Mucosa of gallbladder (tissue), 1 donor: ENCODE measurements at regions not wholly inside any gene's neighbourhood (a gene's known extent, or its start where the extent isn't known, plus 50 kb on each side); places are given as distances from the start of the nearest gene placed in this dataset.

Experiments used
- DNase-seq: peaks from one replicate; pipeline ENCODE4 v3.0.0-alpha.2; 2020; ENCODE audit warnings: low spot score
- donor health status: DM: no; HTN: no; CAD: no.

DNA sequence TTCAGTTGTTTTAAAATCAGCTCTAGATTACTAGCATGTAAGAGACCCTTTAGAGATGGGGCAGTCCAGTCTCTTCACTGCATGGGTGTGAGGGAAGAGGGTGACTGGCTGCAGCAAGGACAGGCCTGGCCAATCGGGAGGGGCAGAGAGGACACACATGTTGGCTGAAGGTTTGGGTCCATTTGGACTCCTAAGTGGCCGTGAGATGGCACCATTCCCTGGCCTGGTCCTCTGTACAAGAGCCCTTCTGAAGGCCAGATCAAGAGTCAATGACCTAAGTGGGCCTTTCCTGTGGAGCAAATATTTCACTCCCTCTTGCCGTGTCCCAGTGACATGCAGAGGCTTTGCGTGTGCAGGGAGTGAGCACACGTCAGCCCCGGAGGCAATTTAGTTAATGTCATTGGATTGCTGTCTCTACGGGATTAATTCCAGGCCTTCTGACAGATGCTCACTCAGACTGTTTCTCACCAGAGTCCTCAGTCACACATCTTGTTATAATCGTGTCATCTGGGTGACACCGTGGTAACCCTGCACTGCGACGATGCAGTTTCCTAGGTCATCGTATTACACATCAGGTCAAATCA, 613.0 kb downstream of the NPHP4 start:
- no peak for DNase-seq

DNA sequence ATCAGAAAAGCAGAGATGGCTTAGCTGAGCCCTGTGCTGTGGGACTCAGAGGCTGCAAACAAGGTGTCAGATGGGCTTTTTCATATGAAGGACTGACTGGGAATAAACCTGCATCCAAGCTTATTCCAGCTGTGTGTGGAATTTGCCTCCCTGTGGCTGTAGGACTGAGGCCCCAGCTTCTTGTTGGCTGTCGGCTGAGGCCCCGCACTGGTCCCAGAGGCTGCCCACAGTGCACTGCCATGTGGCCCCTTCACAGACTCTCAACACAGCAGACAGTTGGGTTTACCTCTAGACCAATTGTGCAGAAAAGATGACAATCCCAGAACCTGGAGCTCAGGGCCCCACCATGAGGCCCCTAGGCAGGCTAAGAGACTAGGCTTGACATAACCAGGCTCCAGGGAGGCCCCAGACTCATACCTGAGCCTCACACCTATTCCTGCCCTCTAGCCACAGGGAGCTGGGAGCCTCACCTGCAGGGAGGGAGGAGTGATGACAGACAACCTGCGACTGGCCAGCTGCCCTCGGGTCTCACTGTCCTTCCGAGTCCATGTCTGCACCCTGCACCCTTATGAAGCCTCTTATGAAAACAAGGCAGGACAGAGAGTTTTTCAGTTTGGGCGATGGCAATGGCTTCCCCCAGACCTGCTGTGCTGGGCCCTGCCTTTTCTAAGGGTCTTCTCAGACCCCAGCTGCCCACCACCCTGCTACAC, 615.5 kb downstream of the NPHP4 start:
- no peak for DNase-seq

DNA sequence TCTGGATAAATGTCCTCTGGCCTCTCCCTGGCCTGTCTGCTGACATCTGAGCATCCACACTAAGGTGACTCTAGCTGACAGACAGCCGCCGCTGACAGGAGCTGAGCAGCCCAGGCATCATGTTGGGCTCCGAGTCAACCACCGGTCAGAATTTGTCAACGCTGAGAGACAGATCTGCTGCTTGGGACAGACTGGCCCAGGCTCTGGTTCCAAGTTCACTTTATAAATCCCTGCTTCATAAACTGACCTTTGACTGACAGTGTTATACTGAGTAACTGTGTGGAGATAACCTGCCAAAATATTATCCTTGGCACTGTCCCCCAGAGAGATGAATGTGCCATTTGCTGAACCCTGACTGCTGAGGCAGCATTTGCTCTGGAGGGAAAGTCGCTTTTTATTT, 616.7 kb downstream of the NPHP4 start:
- no peak for DNase-seq

DNA sequence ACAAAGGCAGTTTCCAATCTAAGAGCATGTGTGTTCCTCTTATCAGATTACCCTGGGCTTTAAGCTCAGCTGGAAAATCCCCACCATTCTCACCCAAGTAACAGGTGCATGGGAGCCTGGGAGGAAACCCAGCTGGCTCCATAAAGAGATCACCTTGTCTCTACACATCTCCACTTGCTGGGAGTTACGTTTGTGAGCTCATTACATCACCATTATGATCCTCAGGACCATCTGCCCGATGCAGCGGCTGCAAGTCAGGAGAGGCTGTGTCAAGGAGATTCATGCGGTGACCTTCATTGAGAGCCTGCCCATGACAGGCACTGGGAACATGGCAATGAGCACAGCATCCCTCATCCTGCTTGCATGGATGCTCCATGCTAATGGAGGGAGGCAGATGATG, 618.0 kb downstream of the NPHP4 start:
- no peak for DNase-seq

DNA sequence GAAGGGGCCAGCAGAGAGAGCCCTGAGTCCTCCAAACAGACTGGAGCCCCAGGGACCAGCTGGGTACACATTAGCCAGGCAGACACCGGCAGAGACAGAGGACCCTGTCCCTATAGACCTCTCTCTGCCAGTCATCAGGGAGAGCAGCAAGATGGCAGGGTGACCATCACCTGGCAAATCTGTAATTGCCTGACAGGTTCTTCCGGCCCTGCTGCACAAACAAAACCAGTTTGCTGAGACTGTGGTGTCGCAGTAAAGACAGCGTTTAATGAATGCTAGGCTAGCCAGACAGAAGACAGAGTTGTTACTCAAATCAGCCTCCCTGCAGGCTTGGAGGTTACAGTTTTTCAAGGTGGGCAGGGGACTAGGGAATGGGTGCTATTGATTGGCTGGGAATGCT, 618.9 kb downstream of the NPHP4 start:
- no peak for DNase-seq

DNA sequence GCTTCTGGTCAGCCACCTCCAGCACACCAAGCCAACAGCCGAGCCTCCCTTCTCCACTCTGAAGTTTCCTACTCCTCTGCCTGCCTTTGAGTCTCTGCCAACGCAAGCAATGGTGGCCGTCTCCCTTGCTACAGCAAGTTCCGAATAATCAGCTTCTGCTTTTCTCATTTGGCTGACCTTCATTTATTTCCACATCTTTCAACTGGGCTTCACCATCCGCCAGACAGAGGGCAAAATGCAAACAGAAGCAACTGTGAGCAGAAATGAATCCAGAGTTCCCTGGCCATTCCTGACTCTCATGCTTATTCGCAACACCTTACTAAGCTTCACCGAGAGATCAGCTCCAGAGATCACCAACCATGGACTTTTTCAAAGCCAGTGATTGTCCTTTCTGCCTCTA, 621.0 kb downstream of the NPHP4 start:
- no peak for DNase-seq

DNA sequence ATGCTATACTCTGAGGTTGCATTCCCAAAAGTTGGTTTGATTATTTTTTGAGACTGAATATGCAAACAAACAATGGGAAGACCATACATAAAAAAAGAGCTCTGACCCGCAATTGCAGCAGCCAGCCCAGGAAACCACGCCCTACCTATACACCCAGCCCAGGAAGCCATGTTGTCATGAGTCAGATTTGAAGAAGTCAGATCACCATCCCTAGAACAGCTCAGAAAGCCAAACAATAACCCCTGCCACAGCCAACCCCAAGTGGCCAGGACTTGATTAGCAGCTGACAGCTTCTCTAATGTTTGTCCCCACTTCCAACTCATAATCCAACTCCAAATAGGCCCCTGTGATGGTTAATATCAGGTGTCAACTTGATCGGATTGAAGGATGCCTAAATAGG, 621.9 kb downstream of the NPHP4 start:
- DNase-seq = no peak

DNA sequence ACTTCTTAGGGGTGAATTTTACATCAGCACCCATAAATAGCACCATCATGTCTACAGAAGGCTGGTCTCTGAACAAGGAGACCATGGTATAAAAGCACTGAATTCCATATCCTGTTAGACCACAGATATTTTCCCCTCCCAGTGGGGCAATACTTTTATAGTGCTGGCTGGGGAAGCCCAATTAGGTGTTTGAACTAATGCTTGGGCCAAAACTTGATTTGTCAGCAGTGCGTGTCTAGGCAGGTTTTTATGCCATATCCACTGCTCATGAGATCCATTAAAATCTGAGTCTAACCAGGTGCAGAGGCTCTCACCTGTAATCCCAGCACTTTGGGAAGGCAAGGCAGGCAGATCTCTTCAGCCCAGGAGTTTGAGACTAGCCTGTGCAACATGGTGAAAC, 623.0 kb downstream of the NPHP4 start:
- no peak for DNase-seq

DNA sequence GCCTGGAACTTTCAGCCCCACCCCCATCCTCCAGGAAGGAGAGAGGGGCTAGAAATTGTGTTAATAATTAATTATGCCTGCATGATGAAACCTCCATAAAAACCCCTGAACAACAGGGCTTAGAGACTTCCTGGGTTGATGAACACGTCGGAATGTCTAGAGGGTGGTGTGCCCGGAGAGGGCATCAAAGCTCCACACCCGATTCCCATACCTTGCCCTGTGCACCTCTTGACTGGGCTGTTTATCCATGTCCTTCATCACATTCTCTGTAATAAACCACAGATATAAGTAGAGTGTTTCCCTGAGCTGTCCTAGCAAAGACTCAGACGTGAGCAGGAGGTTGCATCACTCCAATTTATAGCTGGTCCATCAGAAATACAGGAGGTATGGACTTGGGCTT, 624.0 kb downstream of the NPHP4 start:
- no peak for DNase-seq

DNA sequence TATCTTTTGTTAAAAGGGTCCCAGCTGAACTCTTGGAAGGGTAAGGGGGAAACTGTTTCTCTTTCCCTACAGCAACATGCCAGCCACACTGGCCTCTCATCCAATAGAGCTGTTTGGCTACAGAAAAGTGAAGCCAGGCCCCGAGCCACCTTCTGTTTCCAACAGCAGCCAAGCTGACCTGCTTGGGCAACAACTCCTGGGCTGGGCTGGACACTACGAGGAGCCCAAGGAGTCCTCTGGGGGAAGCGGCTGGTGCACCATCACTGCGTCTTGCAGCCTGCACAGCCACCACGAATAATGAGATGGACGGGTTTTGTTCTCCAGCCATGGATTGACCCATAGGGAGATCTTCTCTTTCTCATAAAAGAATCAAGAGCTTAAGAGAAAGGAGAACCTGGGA, 624.9 kb downstream of the NPHP4 start:
- no peak for DNase-seq

DNA sequence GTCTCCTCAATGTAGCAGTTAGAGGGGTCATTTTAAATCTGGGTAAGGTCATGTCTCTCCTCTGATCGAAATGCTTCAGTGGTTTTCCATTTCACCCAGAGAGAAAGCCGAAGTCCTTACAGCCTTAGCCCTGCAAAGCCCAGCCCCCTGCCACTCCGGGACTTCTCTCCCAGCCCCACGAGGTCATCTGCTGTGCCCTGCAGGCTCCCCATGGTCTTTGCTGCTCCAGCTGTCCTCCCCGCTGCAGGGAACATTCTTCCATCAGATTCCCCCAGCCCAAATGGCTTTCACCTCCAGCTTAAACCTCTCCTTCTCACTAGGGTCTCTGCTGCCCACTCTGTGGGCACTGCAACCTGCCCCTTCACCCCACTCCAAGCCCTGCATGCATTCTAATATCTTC, 626.5 kb downstream of the NPHP4 start:
- DNase-seq = no peak

DNA sequence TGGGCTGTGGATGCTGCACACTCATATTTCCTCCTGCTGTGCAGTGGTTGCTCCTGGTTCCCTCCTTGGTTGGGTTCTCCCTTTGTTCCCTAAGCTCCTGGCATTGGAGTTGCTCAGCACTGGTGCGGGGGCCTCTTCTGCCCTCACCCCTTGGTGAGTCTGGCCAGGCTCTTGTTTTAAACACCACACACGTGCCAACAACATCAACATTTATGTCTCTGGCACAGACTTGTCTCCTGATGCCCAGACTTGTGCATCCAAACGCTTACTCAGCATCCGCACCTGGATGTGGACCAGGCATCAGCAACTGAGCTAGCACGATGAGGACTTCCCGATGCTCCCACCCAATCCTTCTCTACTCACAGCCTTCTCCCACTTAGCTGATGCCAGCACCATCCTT, 627.6 kb downstream of the NPHP4 start:
- DNase-seq = no peak

DNA sequence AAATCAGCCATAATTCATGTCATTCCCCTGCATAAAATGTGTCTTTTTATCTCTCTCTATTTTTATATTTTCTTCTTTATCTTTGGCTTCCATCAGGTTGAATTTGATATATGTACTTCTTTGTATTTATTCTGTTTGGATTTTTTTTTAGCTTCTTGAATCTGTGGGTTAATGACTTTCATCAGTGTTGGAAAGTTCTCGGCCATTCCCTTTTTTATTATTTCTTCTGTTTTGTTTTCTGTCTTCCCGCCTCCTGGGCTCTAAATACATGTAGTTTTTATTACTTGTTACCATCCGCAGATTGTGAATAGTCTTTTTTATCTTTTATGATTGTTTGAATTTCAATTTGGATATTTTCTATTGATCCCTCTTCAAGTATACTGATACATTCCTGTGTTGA, 637.5 kb downstream of the NPHP4 start:
- no peak for DNase-seq

DNA sequence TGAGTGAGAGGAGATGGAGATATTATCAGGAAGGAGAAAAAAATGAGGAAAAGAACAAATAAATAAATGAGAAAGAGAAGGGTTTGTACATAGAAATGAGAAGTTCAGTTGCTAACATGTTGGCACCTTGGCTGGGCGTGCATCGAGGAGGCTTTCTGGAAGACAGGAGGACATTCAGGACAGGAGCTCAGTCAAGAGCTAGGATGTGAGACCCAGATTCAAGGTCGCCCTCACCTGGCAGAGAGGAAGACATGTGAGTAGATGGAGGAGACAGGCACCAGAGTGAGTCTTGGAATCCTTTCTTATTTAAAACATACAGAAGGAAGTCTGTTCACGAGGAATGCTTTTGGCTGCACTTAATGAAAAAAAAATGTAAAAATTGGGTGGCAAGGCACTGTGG, 640.9 kb downstream of the NPHP4 start:
- no peak for DNase-seq

DNA sequence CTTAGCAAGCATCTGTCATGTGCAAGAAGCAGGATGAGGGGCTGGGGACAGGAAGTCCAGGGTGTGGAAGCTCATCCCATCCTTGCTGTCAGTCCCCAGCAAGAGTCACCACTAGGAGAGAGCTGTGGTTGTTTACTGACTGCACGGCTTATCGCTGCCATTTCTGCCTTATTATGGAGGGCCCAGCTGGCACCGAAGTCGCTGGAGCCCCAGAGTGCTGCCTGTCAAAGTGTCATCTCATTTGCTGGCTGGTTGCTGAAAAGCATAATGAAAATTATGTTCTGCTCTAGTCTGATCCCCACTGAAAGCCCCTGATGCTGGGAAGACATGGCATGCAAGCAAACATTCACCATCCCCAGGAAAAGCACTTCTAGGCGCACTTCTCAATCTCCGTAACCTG, 642.7 kb downstream of the NPHP4 start:
- no peak for DNase-seq

DNA sequence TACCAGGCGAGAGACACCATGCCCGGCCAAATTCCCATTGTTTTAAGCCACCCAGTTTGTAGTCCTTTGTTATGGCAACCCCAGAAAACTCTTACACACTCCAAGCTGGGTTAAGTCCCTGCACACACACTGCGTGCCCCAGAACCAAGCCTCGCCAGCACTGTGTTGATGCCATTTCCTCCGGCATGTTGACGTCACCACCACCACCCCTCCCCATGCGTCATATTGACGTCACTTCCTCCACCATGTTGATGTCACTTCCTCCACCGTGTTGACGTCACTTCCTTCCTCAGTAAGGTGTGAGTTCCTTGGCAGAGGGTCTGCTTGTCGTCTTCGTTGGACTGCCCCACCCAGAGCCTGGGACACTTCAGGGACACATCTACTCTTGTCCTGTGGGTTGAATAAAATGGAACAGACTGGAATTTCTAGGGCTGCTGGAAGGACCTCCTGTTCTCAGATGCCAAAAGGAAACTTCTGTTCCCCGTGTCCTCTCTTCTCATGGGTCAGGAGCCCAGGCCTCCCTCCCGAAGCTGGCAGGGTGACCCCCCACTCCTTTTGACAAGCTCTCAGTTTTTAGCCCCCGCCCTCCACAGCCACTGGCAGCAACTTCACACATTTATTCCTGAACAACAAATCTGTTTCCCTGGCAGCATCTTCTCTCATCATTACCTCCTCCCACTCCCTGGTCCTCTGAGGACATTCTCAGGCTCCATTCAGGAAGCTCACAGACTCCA, 643.3 kb downstream of the NPHP4 start:
- no peak for DNase-seq

DNA sequence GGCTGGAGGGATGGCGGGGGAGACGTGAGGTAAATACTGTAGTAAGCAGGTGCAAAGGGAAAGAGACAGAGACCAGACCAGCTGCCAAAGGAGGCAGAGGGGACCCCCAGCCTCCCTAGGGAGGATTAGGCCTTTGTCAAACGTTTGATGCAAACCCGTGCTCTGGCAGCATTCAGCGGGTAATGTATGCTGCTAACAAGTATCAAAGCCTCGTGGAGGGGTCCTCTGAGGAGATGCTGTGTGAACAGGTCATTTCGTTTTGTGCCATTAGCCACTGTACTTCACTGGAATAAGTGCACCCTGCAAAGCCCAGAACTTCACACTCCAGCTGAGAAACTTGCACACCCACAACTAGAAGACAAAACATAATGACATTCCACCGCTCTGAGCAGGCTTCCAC, 644.5 kb downstream of the NPHP4 start:
- DNase-seq = no peak

DNA sequence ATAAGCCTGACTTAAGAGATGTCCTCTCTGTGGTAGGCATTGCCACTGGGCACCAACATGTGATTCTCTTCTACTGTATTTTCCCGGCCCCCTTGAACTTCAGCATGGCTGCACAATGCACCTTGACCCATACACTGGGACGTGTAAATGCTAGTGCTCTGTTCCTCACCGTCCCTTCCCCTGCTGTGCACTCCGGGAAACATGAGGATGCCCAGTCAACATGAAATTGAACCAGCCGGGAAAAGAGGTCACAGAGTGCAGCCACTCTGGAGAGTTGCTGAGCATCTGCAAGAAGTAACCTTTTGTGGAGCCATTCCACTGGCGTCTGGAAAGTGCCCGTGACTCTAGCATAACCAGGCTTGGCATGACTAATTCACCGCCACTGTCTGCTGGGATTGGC, 646.7 kb downstream of the NPHP4 start:
- no peak for DNase-seq

DNA sequence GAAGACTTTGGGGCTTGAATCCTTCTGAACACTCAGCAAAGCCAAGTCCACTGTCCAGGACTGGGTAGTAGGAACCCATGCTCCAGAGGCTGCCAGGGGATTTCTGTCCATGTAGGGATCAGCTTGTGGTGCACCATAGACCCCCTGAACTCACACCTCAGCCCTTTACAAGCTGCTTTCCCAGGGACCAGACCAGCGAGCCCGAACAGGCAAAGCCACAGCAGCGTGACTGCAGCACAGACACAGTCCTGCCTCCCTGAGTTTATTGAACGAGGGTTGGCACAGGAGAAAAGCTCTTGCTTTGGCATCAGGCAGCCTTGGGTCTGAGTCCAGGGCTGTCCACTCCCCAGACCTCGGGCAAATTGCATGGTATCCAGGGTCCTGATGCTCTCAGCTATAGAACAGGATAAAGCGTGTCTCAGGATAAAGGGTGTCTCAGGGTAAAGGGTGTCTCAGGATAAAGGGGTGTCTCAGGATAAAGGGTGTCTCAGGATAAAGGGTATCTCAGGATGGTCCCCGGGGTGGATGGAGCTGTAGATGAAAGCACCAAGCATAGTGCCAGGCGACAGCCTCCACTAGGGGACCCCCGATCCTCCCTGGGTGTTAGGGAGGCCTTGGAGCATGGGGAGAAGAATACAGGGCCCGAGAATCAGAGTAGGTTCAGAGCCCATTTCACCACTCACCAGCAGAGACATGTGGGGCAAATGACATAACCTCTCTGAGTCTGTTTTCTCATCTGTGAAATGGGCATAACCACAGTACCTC, 648.8 kb downstream of the NPHP4 start:
- DNase-seq = no peak

DNA sequence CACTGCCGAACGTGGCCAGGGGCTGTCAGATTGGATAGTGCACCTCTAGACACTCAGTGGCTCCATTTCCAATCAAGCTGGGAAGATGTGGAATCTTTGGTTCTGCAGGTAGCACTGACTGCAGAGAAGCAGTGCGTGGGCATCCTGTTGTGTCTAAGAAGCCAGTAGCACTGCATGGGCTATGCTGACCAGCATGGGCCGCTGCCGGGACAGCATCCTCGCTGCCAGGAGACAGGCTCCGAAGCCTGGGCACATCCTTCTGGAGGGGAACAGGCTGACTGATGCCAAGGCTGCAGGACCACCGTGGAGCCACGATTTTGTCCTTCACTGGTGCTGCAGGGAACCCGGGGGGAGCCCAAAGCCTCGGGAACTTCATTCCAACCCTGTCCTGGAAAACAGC, 649.4 kb downstream of the NPHP4 start:
- no peak for DNase-seq

DNA sequence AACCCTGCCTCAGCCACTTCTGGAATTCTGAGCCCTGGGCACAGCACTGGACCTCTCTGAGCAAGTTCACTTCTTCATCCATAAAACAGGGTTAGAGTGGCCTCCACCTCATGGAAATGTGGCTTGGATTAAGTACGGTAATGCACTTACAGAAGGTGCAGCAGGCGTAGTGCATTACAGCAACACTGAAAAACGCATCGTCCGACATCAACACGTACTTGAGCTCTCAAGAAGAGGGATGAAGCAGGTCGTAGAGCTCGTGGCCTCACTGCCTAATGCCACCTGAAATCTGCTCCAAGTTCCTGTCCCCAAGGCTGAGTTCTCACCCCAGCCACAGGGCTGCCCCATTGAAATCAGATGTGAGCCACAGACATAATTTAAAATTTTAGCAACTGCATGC, 650.1 kb downstream of the NPHP4 start:
- DNase-seq = no peak

DNA sequence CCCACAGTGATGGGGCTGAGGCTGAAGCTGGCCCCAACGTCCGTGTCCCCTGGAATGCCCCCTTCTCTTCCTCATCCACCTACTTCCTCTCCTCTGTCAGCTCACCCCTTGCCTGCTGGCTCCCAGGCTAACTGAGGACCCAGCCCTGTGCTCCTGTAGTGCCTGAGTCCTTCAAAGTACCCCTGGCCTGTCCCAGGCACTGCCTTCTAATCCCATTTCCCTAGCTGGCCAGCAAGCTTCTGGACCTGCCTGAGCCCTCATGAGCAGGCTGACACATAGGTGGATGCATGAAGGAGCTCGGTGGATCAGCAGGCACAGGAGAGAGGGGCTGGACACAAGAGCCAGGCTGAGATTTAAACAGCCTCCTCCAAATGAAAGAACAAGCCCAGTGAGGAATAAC, 650.8 kb downstream of the NPHP4 start:
- DNase-seq = no peak
